GM23248 (cell line): ENCODE measurements at regions not wholly inside any gene's neighbourhood (a gene's known extent, or its start where the extent isn't known, plus 50 kb on each side); places are given as distances from the start of the nearest gene placed in this dataset.

Source experiments
- DNase-seq: peaks from one replicate; pipeline ENCODE4 v3.0.0-alpha.2; 2015
- H2AFZ ChIP-seq: fragments of 200-600 bp; sonication (generic); 2 replicates; pipeline ENCODE4 v1.6.1; 2016; ENCODE audit warnings: antibody characterized with exemption
- H3F3A ChIP-seq: fragments of 200-600 bp; sonication (generic); 2 replicates; pipeline ENCODE4 v1.6.1; 2016; ENCODE audit warnings: mild to moderate bottlenecking, antibody characterized with exemption, mixed run types; ENCODE audit not compliant: insufficient read depth
- H3K27ac ChIP-seq: fragments of 200-600 bp; sonication (generic); 2 replicates; pipeline ENCODE4 v1.5.1; 2016; ENCODE audit warnings: mild to moderate bottlenecking
- H3K27me3 ChIP-seq: fragments of 200-600 bp; sonication (generic); replicated peaks from 2 replicates; pipeline ENCODE4 v1.6.1; 2016; ENCODE audit warnings: mild to moderate bottlenecking; ENCODE audit not compliant: insufficient read depth
- H3K36me3 ChIP-seq: fragments of 200-600 bp; sonication (generic); 2 replicates; pipeline ENCODE4 v1.6.1; 2016; ENCODE audit warnings: low read depth, mild to moderate bottlenecking
- H3K4me1 ChIP-seq: fragments of 200-600 bp; sonication (generic); 2 replicates; pipeline ENCODE4 v1.6.1; 2016; ENCODE audit warnings: mild to moderate bottlenecking; ENCODE audit not compliant: insufficient read depth
- H3K4me2 ChIP-seq: fragments of 200-600 bp; sonication (generic); one replicate; pipeline ENCODE4 v1.6.1; 2016; ENCODE audit warnings: mild to moderate bottlenecking; ENCODE audit not compliant: unreplicated experiment
- H3K4me3 ChIP-seq: fragments of 200-600 bp; sonication (generic); 2 replicates; pipeline ENCODE4 v1.5.1; 2016; ENCODE audit warnings: mild to moderate bottlenecking
- H3K79me2 ChIP-seq: fragments of 200-600 bp; sonication (generic); 2 replicates; pipeline ENCODE4 v1.6.1; 2016; ENCODE audit warnings: mild to moderate bottlenecking; ENCODE audit not compliant: insufficient read depth
- H3K9ac ChIP-seq: fragments of 200-600 bp; sonication (generic); 2 replicates; pipeline ENCODE4 v1.6.1; 2016; ENCODE audit warnings: mild to moderate bottlenecking
- H3K9me2 ChIP-seq: fragments of 200-600 bp; sonication (generic); 2 replicates; pipeline ENCODE4 v1.6.1; 2016; ENCODE audit warnings: mixed run types, mild to moderate bottlenecking, moderate library complexity; ENCODE audit not compliant: insufficient read depth
- H3K9me3 ChIP-seq: fragments of 200-600 bp; sonication (generic); one replicate; pipeline ENCODE4 v1.6.1; 2017; ENCODE audit warnings: low read depth
- H4K20me1 ChIP-seq: fragments of 200-600 bp; sonication (generic); 2 replicates; pipeline ENCODE4 v1.6.0; 2016; ENCODE audit not compliant: insufficient read depth
- EZH2 ChIP-seq: fragments of 200-600 bp; sonication (generic); IDR thresholded peaks from 2 replicates; pipeline ENCODE4 v1.6.1; 2018; ENCODE audit warnings: antibody characterized with exemption, mild to moderate bottlenecking; ENCODE audit not compliant: insufficient read depth, poor library complexity, severe bottlenecking
- EZH2phosphoT487 ChIP-seq: fragments of 200-600 bp; sonication (generic); IDR thresholded peaks from 2 replicates; pipeline ENCODE4 v1.6.1; 2018; ENCODE audit warnings: antibody characterized with exemption, moderate library complexity, mild to moderate bottlenecking, low read depth; ENCODE audit not compliant: insufficient read depth
- WGBS, 2 experiments: methylation state at CpG; one replicate each; pipeline ENCODE4 v1.1.6; 2015 to 2017; ENCODE audit warnings: low lambda C conversion rate in 2 of 2, low coverage in 1 of 2; ENCODE audit errors: missing lambda C conversion rate in 2 of 2; 5-methylcytosine and 5-hydroxymethylcytosine counted together
- in situ Hi-C: fragments of 300-500 bp; cut with MboI; formaldehyde crosslinking; loops from 2 replicates; pipeline ENCODE4 v1.15.0; 2020

DNA sequence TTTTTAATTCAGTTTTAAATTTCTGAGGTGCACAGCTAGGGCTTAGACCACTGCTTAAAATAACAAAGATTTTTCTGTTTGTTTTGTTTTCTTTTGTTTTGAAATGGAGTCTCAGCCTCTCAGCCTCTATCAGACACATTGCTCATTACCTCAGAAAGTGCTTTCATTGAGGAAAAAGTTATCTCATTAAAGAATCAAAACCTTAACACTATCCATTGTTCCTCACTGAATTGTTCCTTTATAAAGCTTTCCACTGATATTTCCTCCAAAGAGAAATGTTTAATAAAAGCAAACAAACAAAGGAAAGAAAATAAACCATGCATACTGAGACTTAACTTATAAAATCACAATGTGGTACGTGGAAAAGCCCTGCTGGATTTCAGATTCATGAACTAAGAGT, 63.8 kb downstream of the SIPA1L2 start:
- Histone ChIP-seq H2AFZ (no peak overlapping the region), H3F3A (no peaks in the 10 kb centered on the region), H3K9me3 (no peaks in the 10 kb centered on the region), H3K79me2 (no peaks in the 10 kb centered on the region), H3K4me1 (no peaks in the 10 kb centered on the region), H4K20me1 (no peaks in the 10 kb centered on the region), H3K36me3 (no peaks in the 10 kb centered on the region), H3K9me2 (no peaks in the 10 kb centered on the region), H3K27me3 (no peaks in the 10 kb centered on the region), H3K27ac (no peak overlapping the region), H3K4me2 (no peak overlapping the region), H3K9ac (no peak overlapping the region), H3K4me3 (no peak overlapping the region)
- in situ Hi-C loops: no loop called here
- TF ChIP-seq EZH2 (no peak), EZH2phosphoT487 (no peak)
- 82 to 84% methylated on average over 1 of the region's 1 CpG for WGBS, 2 experiments
- no peak for DNase-seq

DNA sequence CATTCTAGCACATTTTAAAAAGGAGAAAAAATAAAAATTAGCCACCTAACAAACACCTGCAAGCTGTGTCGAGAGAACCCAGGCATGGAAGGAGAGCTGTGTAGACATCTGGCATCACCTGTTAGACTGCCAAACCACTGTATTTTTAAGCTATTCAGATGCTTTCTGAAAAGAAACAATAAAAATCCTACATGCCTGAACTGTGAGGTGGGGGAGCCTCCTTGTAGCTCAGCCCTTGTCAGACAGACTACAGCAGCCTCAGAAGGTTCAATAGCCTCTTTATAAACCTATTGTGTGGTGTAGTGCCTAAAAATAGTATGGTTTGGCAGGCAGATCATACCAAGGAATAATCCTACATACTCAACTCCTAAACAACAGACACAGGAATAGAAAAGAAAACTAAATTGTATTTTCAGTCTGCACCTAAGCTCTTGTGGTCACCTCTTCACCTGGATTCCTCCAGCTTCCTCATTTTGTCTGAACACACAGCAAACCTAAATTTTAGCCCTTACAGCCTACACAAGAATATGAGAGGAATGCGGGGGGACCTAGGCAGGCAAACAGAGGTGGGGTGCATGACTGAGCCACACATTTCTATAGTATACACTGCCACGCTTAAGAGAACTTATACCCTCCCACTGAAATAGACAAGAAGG, 67.0 kb downstream of the SIPA1L2 start:
- H3K4me3 ChIP-seq: no peak overlapping the region
- no peak overlapping the region for H3K4me2 ChIP-seq
- H3K9me2 ChIP-seq: no peaks in the 10 kb centered on the region
- no peaks in the 10 kb centered on the region for H3F3A ChIP-seq
- H3K27me3 ChIP-seq: no peaks in the 10 kb centered on the region
- no peak overlapping the region for H3K27ac ChIP-seq
- no peaks in the 10 kb centered on the region for H3K4me1 ChIP-seq
- no peaks in the 10 kb centered on the region for H3K79me2 ChIP-seq
- no peak overlapping the region for H2AFZ ChIP-seq
- WGBS, 2 experiments: 93 to 94% methylated on average over 3 of the region's 3 CpGs
- no peaks in the 10 kb centered on the region for H4K20me1 ChIP-seq
- H3K36me3 ChIP-seq: no peaks in the 10 kb centered on the region
- no peak for DNase-seq
- in situ Hi-C loops: no loop called here
- TF ChIP-seq EZH2: no peak
- H3K9ac ChIP-seq: no peak overlapping the region
- H3K9me3 ChIP-seq: no peaks in the 10 kb centered on the region

DNA sequence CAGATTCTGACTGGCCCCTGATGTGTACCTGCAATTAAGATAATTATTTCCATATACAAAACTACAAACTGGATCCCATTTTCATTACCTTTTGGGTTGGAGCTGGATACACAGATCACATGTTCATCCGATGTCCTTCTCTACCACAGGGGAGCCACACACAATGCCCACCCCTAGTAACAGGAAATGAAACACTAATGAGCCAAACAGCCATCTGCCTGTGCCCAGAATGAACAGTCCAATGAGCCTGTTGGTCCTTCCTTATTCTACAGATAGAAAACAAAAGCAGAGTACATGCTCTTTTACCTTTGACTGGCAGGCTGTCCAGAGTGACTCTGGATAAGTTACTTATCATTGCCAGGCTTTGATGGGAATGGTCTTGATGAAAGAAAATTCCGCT, 68.6 kb downstream of the SIPA1L2 start:
- Histone ChIP-seq H3K9me3 (no peaks in the 10 kb centered on the region), H2AFZ (no peak overlapping the region), H3K27me3 (no peaks in the 10 kb centered on the region), H4K20me1 (no peaks in the 10 kb centered on the region), H3K9me2 (no peaks in the 10 kb centered on the region), H3K4me1 (no peaks in the 10 kb centered on the region), H3K9ac (no peak overlapping the region), H3K79me2 (no peaks in the 10 kb centered on the region), H3K4me2 (no peak overlapping the region), H3K27ac (no peak overlapping the region), H3F3A (no peaks in the 10 kb centered on the region), H3K4me3 (no peak overlapping the region), H3K36me3 (no peaks in the 10 kb centered on the region)
- WGBS, 2 experiments: 88 to 92% methylated on average over 2 of the region's 2 CpGs
- in situ Hi-C loops: no loop called here
- DNase-seq: no peak
- no peak for TF ChIP-seq EZH2
- no peak for TF ChIP-seq EZH2phosphoT487

DNA sequence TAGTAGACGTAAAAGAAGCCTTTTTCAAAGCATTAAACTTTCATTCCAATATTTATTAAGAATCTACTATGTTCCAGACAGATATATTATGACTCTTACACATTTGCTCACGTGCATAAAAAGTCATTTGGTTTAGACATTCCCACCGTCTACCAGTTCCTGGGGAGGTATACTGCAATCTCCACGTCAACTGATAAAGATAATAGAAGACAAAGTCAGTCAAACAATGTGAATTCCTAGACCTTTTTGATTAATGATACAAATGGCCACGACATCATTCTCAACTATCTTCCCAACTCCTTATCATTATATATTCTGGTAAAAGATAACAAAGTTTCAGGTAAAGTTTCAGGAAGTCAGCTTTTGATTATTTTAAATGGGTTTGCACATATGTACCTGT, 69.0 kb downstream of the SIPA1L2 start:
- H3K27me3 ChIP-seq: no peaks in the 10 kb centered on the region
- H3K9ac ChIP-seq: no peak overlapping the region
- H3F3A ChIP-seq: no peaks in the 10 kb centered on the region
- WGBS, 2 experiments: 90 to 91% methylated on average over 5 of the region's 5 CpGs
- no peaks in the 10 kb centered on the region for H3K9me3 ChIP-seq
- H3K4me2 ChIP-seq: no peak overlapping the region
- no peak overlapping the region for H3K4me3 ChIP-seq
- H3K79me2 ChIP-seq: no peaks in the 10 kb centered on the region
- no peak overlapping the region for H3K27ac ChIP-seq
- no peaks in the 10 kb centered on the region for H3K4me1 ChIP-seq
- H3K36me3 ChIP-seq: no peaks in the 10 kb centered on the region
- TF ChIP-seq EZH2phosphoT487 (no peak), EZH2 (no peak)
- H3K9me2 ChIP-seq: no peaks in the 10 kb centered on the region
- H4K20me1 ChIP-seq: no peaks in the 10 kb centered on the region
- no peak for DNase-seq
- H2AFZ ChIP-seq: no peak overlapping the region
- in situ Hi-C loops: no loop called here

DNA sequence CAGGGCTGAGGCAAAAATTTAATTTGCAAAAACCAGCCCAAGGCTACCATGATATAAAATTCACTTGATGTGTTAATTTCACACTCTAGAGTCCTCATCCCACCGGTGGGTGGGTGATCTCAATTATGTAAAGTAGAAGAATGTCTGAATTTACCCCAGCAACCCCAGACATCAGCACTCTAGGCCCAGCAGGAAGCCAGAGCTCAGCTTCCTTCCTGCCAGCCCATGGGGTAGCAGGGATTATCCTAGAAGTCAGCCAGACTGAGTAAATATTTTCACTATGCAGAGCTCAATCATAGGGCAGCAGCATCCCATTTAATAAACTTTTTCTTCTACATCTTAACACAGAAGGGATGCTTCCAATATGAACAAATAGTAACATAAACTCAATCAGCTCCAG, 71.0 kb downstream of the SIPA1L2 start:
- no peak overlapping the region for H3K4me3 ChIP-seq
- DNase-seq: no peak
- H3K9me3 ChIP-seq: no peaks in the 10 kb centered on the region
- peaks cover 6% of the 10 kb centered on the region for H3K4me1 ChIP-seq
- H3K36me3 ChIP-seq: no peaks in the 10 kb centered on the region
- peaks cover 3% of the 10 kb centered on the region for H3F3A ChIP-seq
- no peaks in the 10 kb centered on the region for H4K20me1 ChIP-seq
- no peaks in the 10 kb centered on the region for H3K9me2 ChIP-seq
- no peak overlapping the region for H3K9ac ChIP-seq
- H3K27me3 ChIP-seq: no peaks in the 10 kb centered on the region
- H3K27ac ChIP-seq: no peak overlapping the region
- 36 to 39% methylated on average over 1 of the region's 1 CpG for WGBS, 2 experiments
- H3K79me2 ChIP-seq: no peaks in the 10 kb centered on the region
- in situ Hi-C loops: no loop called here
- no peak overlapping the region for H3K4me2 ChIP-seq
- H2AFZ ChIP-seq: no peak overlapping the region
- no peak for TF ChIP-seq EZH2phosphoT487
- no peak for TF ChIP-seq EZH2
